ENCODE measurements at regions not wholly inside any gene's neighbourhood (a gene's known extent, or its start where the extent isn't known, plus 50 kb on each side); places are given as distances from the start of the nearest gene placed in this dataset.

DNA sequence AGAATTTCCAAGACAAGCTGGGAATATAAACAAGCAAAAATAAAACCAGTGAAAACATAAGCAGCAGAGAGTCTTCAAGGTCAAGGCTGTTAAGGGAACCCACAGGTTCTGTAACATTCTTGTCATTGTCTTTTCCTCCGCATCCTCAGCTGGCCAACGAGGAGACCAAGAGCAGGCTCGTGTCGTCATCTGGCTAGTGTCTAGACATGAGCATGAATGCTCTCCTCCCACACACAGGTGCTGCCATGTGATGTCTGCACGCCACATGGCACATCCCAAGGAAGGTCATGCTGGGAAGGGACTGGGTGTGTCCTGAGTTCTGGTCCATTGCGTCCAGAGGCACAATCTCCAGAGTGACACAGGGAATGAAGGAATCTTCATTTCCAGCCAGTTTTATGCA, 156.2 kb downstream of the POLR2M start (continued):
- TF ChIP-seq HNF4G (IDR thresholded peaks at IDR 0.05) (no peak), NR2F2 (IDR thresholded peaks at IDR 0.05) (no peak), YY1 (IDR thresholded peaks at IDR 0.05) (no peak)

DNA sequence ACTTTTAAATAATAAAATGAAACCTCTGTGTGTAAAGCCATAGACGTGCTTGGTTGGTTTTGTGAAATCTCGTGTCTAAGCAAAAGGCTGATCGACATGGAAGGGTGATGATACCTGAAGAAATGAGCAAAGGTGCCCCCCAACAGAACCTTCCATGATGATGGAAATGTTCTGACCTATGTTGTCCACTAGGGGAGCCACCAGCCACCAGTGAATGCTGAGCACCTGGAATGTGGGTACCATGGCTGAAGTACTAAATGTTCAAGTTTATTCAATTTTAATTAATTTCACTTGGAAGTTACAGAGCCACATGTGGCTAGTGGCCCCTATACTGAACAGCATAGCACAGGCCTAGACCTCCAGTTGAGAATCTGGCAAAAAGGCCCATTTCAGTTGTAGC, 158.8 kb downstream of the POLR2M start:
- Histone ChIP-seq H3K36me3 (ENCODE audit: control insufficient read depth in 4 of 4, insufficient read depth in 3 of 4, low read depth in 1 of 4, low read length in 3 of 4) (no peaks in the 10 kb centered on the region), H3K4me3 (ENCODE audit: low read depth in 1 of 3, low read length in 3 of 3) (no peak overlapping the region), H3K9ac (ENCODE audit: low read depth in 1 of 2, low read length in 2 of 2) (no peak overlapping the region), H3K27ac (ENCODE audit: low read depth in 1 of 2, low read length in 2 of 2) (no peak overlapping the region), H3K27me3 (ENCODE audit: control insufficient read depth in 4 of 4, insufficient read depth in 4 of 4, low read length in 3 of 4) (peaks cover 0 to 3% (median 0%) of the 10 kb centered on the region in 4 donors), H3K9me3 (ENCODE audit: control insufficient read depth in 4 of 4, low read length in 3 of 4) (no peaks in the 10 kb centered on the region), H3K4me1 (ENCODE audit: control insufficient read depth in 4 of 4, insufficient read depth in 4 of 4, low read length in 3 of 4) (no peaks in the 10 kb centered on the region)
- TF ChIP-seq RAD21 (IDR thresholded peaks at IDR 0.05) (peak; percentile 47 to 64), HNF4A (conservative IDR thresholded peaks at IDR 0.05) (no peak)
- TF ChIP-seq, protein P1, sequence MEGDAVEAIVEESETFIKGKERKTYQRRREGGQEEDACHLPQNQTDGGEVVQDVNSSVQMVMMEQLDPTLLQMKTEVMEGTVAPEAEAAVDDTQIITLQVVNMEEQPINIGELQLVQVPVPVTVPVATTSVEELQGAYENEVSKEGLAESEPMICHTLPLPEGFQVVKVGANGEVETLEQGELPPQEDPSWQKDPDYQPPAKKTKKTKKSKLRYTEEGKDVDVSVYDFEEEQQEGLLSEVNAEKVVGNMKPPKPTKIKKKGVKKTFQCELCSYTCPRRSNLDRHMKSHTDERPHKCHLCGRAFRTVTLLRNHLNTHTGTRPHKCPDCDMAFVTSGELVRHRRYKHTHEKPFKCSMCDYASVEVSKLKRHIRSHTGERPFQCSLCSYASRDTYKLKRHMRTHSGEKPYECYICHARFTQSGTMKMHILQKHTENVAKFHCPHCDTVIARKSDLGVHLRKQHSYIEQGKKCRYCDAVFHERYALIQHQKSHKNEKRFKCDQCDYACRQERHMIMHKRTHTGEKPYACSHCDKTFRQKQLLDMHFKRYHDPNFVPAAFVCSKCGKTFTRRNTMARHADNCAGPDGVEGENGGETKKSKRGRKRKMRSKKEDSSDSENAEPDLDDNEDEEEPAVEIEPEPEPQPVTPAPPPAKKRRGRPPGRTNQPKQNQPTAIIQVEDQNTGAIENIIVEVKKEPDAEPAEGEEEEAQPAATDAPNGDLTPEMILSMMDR (IDR thresholded peaks at IDR 0.05; ENCODE audit: low read depth, low read length, missing input control) = peak; percentile 36
- 82% methylated on average over 3 of the region's 3 CpGs for WGBS
- no peak for DNase-seq (ENCODE audit: low spot score)

DNA sequence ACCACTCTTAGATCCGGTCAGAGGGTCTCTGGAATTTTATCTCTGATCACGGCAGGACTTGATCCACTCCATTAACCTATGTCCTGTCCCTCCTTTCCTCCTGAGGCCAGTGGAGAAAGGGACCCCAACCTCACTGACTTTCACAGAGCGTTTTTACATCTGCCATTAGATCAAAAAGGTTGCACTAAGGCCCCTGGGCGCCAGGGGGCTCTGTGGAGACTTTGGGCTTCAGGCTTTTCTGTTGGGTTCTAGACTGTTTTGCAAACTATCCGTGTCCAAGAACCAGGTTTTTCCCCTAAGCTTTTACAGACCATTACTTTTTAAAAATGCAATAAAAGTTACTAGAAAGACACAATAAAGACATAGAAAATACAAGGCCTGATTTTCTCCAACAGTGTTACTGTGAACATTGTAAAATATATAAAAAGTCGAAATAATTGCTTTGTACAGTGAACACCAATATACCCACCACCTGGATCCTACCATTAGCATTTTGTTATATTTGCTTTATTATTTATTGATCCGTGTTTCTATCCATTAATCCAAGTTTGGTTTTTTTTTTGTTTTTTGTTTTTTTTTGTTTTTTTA, 159.7 kb downstream of the POLR2M start:
- peaks cover 0 to 3% (median 0%) of the 10 kb centered on the region in 4 donors for H3K27me3 ChIP-seq (ENCODE audit: control insufficient read depth in 4 of 4, insufficient read depth in 4 of 4, low read length in 3 of 4)
- DNase-seq (ENCODE audit: low spot score) = peak; percentile 69
- no peak overlapping the region for H3K9ac ChIP-seq (ENCODE audit: low read depth in 1 of 2, low read length in 2 of 2)
- TF ChIP-seq RAD21 (IDR thresholded peaks at IDR 0.05) (peak; percentile 89 to 91), SP1 (IDR thresholded peaks at IDR 0.05) (no peak), EGR1 (IDR thresholded peaks at IDR 0.05; ENCODE audit: low read depth in 2 of 2) (no peak), GABPA (IDR thresholded peaks at IDR 0.05 in 1 of 2, conservative IDR thresholded peaks at IDR 0.05 in 1 of 2) (no peak), HNF4G (IDR thresholded peaks at IDR 0.05) (no peak), HNF4A (conservative IDR thresholded peaks at IDR 0.05) (no peak)
- TF ChIP-seq, protein P2, sequence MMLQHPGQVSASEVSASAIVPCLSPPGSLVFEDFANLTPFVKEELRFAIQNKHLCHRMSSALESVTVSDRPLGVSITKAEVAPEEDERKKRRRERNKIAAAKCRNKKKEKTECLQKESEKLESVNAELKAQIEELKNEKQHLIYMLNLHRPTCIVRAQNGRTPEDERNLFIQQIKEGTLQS (IDR thresholded peaks at IDR 0.05) = no peak
- TF ChIP-seq, protein P1 (IDR thresholded peaks at IDR 0.05; ENCODE audit: low read depth, low read length, missing input control) = peak; percentile 77
- no peak overlapping the region for H3K4me3 ChIP-seq (ENCODE audit: low read depth in 1 of 3, low read length in 3 of 3)
- no peak overlapping the region for H3K27ac ChIP-seq (ENCODE audit: low read depth in 1 of 2, low read length in 2 of 2)
- H3K9me3 ChIP-seq (ENCODE audit: control insufficient read depth in 4 of 4, low read length in 3 of 4) = no peaks in the 10 kb centered on the region
- 27% methylated on average over 7 of the region's 7 CpGs for WGBS
- no peaks in the 10 kb centered on the region for H3K4me1 ChIP-seq (ENCODE audit: control insufficient read depth in 4 of 4, insufficient read depth in 4 of 4, low read length in 3 of 4)
- no peaks in the 10 kb centered on the region for H3K36me3 ChIP-seq (ENCODE audit: control insufficient read depth in 4 of 4, insufficient read depth in 3 of 4, low read depth in 1 of 4, low read length in 3 of 4)

All from liver (tissue), 8 donors.